Endothelial cell (in vitro differentiated cells): ENCODE measurements at regions not wholly inside any gene's neighbourhood (a gene's known extent, or its start where the extent isn't known, plus 50 kb on each side); places are given as distances from the start of the nearest gene placed in this dataset.
"Not testable (repeated sequence)": the region's sequence is repeated elsewhere in the genome, so short reads cannot be mapped to it uniquely, and the experiment has no call there.

Experiments
- DNase-seq: peaks from one replicate; pipeline ENCODE4 v3.0.0; 2021; ENCODE audit warnings: low spot score
- H3K27ac Mint-ChIP-seq: one replicate; pipeline ENCODE4 v1.8.0; 2021; ENCODE audit warnings: mixed read lengths, inconsistent platforms; ENCODE audit not compliant: unreplicated experiment
- H3K27me3 Mint-ChIP-seq: one replicate; pipeline ENCODE4 v1.8.0; 2021; ENCODE audit warnings: mild to moderate bottlenecking, moderate library complexity, mixed read lengths, inconsistent platforms; ENCODE audit not compliant: unreplicated experiment
- H3K36me3 Mint-ChIP-seq: one replicate; pipeline ENCODE4 v1.8.0; 2021; ENCODE audit warnings: mild to moderate bottlenecking, low read depth, mixed read lengths, inconsistent platforms; ENCODE audit not compliant: unreplicated experiment
- H3K4me1 Mint-ChIP-seq: one replicate; pipeline ENCODE4 v1.8.0; 2021; ENCODE audit warnings: mild to moderate bottlenecking, mixed read lengths, inconsistent platforms; ENCODE audit not compliant: unreplicated experiment
- H3K4me3 Mint-ChIP-seq: one replicate; pipeline ENCODE4 v1.8.0; 2021; ENCODE audit warnings: mild to moderate bottlenecking, mixed read lengths, inconsistent platforms; ENCODE audit not compliant: unreplicated experiment
- H3K9me3 Mint-ChIP-seq: one replicate; pipeline ENCODE4 v1.8.0; 2021; ENCODE audit warnings: mixed read lengths, inconsistent platforms; ENCODE audit not compliant: unreplicated experiment
- TF ChIP-seq, protein P1 (sequence below): fragments of 200-600 bp; sonication (generic); IDR thresholded peaks from one replicate; pipeline ENCODE4 v1.5.0; 2021; ENCODE audit warnings: antibody characterized with exemption; ENCODE audit not compliant: unreplicated experiment

DNA sequence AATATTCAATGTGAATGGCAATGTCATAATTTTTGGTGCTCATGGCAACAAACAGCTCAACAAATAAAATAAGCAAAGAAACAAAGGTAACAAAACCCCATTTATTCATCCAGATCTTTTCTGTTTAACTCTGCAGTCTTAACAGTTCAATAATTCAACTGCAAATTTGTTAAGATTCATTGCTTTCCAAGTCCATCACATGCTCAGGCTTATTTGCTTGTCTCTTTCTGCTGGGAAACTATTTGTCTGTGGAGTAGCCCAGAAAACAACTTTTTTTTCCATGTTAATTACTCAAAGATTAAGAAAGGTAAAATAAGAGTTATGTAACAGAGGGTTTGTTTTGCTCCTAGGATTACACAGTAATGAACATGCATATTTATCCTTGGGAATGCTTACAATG, 92.6 kb upstream of the PNPT1 start:
- H3K27me3 Mint-ChIP-seq = peaks cover 2% of the 10 kb centered on the region
- no peak overlapping the region for H3K27ac Mint-ChIP-seq
- no peak overlapping the region for H3K4me3 Mint-ChIP-seq
- H3K36me3 Mint-ChIP-seq = no peaks in the 10 kb centered on the region
- DNase-seq = no peak
- no peaks in the 10 kb centered on the region for H3K4me1 Mint-ChIP-seq
- TF ChIP-seq, protein P1, sequence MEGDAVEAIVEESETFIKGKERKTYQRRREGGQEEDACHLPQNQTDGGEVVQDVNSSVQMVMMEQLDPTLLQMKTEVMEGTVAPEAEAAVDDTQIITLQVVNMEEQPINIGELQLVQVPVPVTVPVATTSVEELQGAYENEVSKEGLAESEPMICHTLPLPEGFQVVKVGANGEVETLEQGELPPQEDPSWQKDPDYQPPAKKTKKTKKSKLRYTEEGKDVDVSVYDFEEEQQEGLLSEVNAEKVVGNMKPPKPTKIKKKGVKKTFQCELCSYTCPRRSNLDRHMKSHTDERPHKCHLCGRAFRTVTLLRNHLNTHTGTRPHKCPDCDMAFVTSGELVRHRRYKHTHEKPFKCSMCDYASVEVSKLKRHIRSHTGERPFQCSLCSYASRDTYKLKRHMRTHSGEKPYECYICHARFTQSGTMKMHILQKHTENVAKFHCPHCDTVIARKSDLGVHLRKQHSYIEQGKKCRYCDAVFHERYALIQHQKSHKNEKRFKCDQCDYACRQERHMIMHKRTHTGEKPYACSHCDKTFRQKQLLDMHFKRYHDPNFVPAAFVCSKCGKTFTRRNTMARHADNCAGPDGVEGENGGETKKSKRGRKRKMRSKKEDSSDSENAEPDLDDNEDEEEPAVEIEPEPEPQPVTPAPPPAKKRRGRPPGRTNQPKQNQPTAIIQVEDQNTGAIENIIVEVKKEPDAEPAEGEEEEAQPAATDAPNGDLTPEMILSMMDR = no peak
- H3K9me3 Mint-ChIP-seq = no peaks in the 10 kb centered on the region

GRCh38 chr2:55783751-55784150, 90.1 kb upstream of the PNPT1 start:
- H3K9me3 Mint-ChIP-seq, H3K36me3 Mint-ChIP-seq, H3K27me3 Mint-ChIP-seq, H3K4me1 Mint-ChIP-seq, H3K27ac Mint-ChIP-seq, DNase-seq, H3K4me3 Mint-ChIP-seq: not testable (repeated sequence)

DNA sequence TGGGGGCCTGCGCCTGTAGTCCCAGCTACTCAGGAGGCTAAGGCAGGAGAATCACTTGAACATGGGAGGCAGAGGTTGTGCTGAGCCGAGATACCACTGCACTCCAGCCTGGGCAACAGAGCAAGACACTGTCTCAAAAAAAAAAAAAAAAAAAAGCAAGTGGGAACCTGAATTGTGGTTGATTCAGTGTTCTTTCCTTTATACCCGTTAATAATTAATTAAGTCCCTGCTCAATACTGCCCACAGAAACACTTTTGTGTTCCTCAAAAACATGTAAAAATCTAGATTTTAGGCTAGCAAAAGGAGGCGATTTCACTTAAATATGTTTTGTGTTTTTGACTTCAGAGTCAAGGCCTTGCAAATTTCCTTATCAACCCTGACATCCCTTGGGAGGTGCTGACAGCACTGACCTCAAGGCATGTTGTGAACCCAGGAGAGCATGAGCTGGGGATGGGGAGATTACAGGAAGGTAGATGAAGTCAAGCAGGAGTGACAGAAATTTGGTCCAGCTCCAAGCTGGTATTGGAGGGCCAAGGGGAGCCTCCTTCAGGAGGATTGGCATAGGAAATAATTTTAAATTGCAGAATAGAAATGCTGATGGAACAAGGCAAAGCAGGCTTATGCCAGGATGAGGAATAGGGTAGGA, 89.0 kb upstream of the PNPT1 start:
- DNase-seq = no peak
- TF ChIP-seq, protein P1 = no peak
- no peaks in the 10 kb centered on the region for H3K4me1 Mint-ChIP-seq
- no peaks in the 10 kb centered on the region for H3K36me3 Mint-ChIP-seq
- H3K4me3 Mint-ChIP-seq = no peak overlapping the region
- H3K9me3 Mint-ChIP-seq = no peaks in the 10 kb centered on the region
- H3K27me3 Mint-ChIP-seq = peaks cover 2% of the 10 kb centered on the region
- H3K27ac Mint-ChIP-seq = no peak overlapping the region

GRCh38 chr2:55781542-55781941, 87.9 kb upstream of the PNPT1 start:
- H3K4me1 Mint-ChIP-seq = no peaks in the 10 kb centered on the region
- no peaks in the 10 kb centered on the region for H3K9me3 Mint-ChIP-seq
- TF ChIP-seq, protein P1 = no peak
- H3K27ac Mint-ChIP-seq = no peak overlapping the region
- no peaks in the 10 kb centered on the region for H3K27me3 Mint-ChIP-seq
- H3K36me3 Mint-ChIP-seq = no peaks in the 10 kb centered on the region
- no peak overlapping the region for H3K4me3 Mint-ChIP-seq
- no peak for DNase-seq

- Mint-ChIP-seq H3K9me3 (no peaks in the 10 kb centered on the region), H3K27ac (no peak overlapping the region), H3K4me1 (no peaks in the 10 kb centered on the region), H3K27me3 (no peaks in the 10 kb centered on the region), H3K36me3 (no peaks in the 10 kb centered on the region), H3K4me3 (no peak overlapping the region)
- no peak for DNase-seq
- TF ChIP-seq, protein P1 = no peak
Measured at GRCh38 chr2:55780697-55781096, 87.1 kb upstream of the PNPT1 start.
